Activated CD4-positive, alpha-beta T cell treated with anti-CD3 and anti-CD28 coated beads, Interleukin-2, amount 10 ng/mL, durations not matched to agents 7 days and 5 days (primary cell): ENCODE measurements at regions not wholly inside any gene's neighbourhood (a gene's known extent, or its start where the extent isn't known, plus 50 kb on each side); places are given as distances from the start of the nearest gene placed in this dataset.
"Not testable (repeated sequence)": the region's sequence is repeated elsewhere in the genome, so short reads cannot be mapped to it uniquely, and the experiment has no call there.

ENCODE experiments used
- CTCF ChIA-PET: fragments of 350-600 bp; sonication (Branson Sonifier 250); formaldehyde crosslinking; loops from one replicate; lab custom pipeline; 2021; ENCODE audit warnings: antibody characterized with exemption; lab: Charles Lee
- POLR2A ChIA-PET: fragments of 350-600 bp; sonication (Branson Sonifier 250); formaldehyde crosslinking; loops from one replicate; lab custom pipeline; 2021; ENCODE audit warnings: antibody characterized with exemption; lab: Charles Lee
- DNase-seq: peaks from one replicate; pipeline ENCODE4 v3.0.0-alpha.2; 2020
- H3K27ac Mint-ChIP-seq: one replicate; pipeline ENCODE4 v1.8.0; 2021; ENCODE audit warnings: mild to moderate bottlenecking, moderate library complexity, mixed read lengths
- H3K27me3 Mint-ChIP-seq: one replicate; pipeline ENCODE4 v1.8.0; 2021; ENCODE audit warnings: mixed read lengths
- H3K36me3 Mint-ChIP-seq: one replicate; pipeline ENCODE4 v1.8.0; 2021; ENCODE audit warnings: low read depth, mixed read lengths
- H3K4me1 Mint-ChIP-seq: one replicate; pipeline ENCODE4 v1.8.0; 2021; ENCODE audit warnings: mixed read lengths
- H3K4me3 Mint-ChIP-seq: one replicate; pipeline ENCODE4 v1.8.0; 2021; ENCODE audit warnings: mild to moderate bottlenecking, moderate library complexity, mixed read lengths
- H3K9me3 Mint-ChIP-seq: one replicate; pipeline ENCODE4 v1.8.0; 2021; ENCODE audit warnings: mixed read lengths

DNA sequence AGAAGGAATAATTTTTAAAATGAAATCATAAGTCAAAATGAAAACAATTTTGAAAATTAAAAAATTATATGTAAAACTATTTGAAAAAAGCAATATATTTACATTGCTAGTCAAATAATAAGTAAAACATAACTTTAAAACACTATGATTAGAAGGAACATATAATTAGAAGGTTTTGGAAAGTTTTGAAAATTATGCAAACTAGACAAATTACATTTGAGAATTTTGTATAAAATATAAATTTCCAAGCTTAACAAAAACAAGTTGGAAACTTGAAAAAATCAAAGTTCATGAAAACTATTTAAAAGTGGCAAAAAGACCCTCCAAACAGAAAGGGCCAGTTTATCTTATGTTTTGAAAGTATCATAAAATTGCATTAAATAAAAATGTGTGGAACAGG, 67.6 kb upstream of the TLL1 start:
- DNase-seq: no peak
- POLR2A ChIA-PET: no interaction called here
- Mint-ChIP-seq H3K4me3 (no peak overlapping the region), H3K36me3 (no peaks in the 10 kb centered on the region), H3K27me3 (no peaks in the 10 kb centered on the region), H3K4me1 (no peaks in the 10 kb centered on the region), H3K27ac (no peak overlapping the region), H3K9me3 (no peaks in the 10 kb centered on the region)
- CTCF ChIA-PET: no interaction called here

DNA sequence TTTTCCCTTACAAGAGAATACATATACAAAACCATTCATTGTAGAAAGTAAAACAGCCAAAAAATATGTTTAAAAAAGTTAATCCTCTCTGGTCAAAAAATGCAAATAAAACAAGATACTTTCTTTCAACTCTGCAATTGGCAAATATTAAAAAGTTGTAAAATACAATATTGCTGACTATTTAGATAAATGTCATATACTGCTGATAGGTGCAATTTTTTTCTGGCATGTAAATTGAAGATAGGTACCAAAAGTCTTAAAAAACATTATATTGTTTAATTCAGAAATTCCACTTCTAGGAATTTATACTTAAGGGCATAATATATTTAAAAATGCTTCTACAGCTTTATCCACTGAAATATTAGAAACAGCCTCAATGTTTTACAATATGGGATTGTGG, 66.4 kb upstream of the TLL1 start:
- ChIA-PET CTCF (no interaction called here), POLR2A (no interaction called here)
- Mint-ChIP-seq H3K27ac (no peak overlapping the region), H3K27me3 (no peaks in the 10 kb centered on the region), H3K4me1 (no peaks in the 10 kb centered on the region), H3K36me3 (no peaks in the 10 kb centered on the region), H3K4me3 (no peak overlapping the region), H3K9me3 (no peaks in the 10 kb centered on the region)
- DNase-seq: no peak

DNA sequence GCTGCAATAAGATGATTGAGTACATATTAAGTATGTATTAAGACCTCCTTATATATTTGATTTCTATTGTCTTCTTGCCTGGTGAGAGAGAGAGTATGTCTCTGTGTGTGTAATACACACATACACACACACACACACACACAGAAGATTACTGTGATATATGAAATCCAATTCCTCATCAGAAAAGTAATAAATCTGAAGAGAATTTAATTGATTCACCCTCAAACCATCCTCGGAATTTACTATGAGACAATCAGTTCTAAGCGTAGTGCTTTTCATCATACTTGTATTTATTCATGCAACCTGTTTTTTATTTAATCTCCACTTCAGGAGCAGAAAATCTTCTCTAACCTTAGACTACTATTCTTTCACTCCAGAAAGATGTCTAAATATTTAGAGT, 62.3 kb upstream of the TLL1 start:
- no peaks in the 10 kb centered on the region for H3K27me3 Mint-ChIP-seq
- DNase-seq: no peak
- ChIA-PET POLR2A (no interaction called here), CTCF (no interaction called here)
- no peak overlapping the region for H3K27ac Mint-ChIP-seq
- H3K4me1 Mint-ChIP-seq: no peaks in the 10 kb centered on the region
- H3K4me3 Mint-ChIP-seq: no peak overlapping the region
- H3K36me3 Mint-ChIP-seq: no peaks in the 10 kb centered on the region
- H3K9me3 Mint-ChIP-seq: no peaks in the 10 kb centered on the region

DNA sequence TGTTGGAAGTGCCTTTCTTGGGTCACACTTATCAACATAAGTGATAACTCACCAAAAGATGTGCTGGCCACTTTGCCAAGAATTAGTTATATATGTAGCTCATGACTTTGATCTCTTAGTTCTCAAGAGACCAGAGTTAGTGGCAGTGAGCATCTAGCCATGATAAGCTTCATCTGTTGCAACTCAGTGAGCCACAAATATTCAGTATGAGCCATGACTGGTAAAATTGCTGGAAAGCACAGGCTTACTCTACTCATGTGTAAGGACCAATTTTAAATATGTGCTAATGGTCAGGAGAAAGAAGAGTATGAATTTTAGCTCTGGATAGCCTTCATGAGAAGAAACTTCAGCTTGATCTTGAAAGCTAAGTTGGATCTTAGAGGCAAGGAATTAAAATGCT, 59.4 kb upstream of the TLL1 start:
- Mint-ChIP-seq H3K27me3 (no peaks in the 10 kb centered on the region), H3K4me1 (no peaks in the 10 kb centered on the region), H3K27ac (no peak overlapping the region), H3K9me3 (peaks cover 4% of the 10 kb centered on the region), H3K4me3 (no peak overlapping the region), H3K36me3 (no peaks in the 10 kb centered on the region)
- ChIA-PET CTCF (interaction anchor here (0.6 to 0.7 kb wide), 2 partner anchors 38 to 151 kb away, joined by 3 read pairs; no protein-coding TSS in a partner anchor), POLR2A (no interaction called here)
- DNase-seq: no peak

DNA sequence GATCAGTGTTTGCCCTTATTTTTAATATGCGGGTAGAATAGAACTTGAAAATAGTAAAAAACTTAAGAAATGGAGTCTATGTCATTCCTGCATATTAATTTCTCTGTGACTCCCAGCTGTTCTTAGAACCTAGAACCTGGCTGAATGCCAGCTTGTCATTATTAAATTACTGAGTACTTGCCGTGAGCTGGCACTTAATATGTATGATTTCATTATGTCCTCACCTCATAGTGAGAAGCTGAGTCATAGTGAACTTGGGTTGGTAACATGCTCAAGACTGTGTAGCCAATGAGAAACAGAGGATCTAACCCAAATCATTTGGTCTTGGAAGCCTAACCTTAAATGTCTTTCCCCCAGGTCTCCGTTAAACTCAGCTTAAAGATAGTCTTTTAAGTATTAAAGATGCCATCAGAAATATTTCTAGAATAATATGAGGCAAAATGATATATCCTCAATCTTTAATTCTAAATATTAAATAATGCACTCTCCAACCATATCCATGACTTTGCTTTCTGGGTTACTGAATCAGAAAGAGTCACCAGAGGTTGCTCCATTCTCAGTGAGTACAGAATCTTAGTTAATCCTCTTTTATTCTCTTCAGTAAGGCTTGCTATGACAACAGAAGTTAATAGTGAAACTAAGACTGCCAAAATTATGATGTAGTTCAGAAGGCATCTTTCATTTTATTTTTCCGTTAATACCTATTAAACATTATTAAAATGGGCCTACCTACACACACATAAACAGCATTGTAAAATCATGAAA, 58.6 kb upstream of the TLL1 start:
- H3K4me3 Mint-ChIP-seq: no peak overlapping the region
- no peak for DNase-seq
- no peaks in the 10 kb centered on the region for H3K27me3 Mint-ChIP-seq
- H3K27ac Mint-ChIP-seq: no peak overlapping the region
- H3K36me3 Mint-ChIP-seq: no peaks in the 10 kb centered on the region
- no peaks in the 10 kb centered on the region for H3K4me1 Mint-ChIP-seq
- ChIA-PET POLR2A (no interaction called here), CTCF (no interaction called here)
- peaks cover 4% of the 10 kb centered on the region for H3K9me3 Mint-ChIP-seq

DNA sequence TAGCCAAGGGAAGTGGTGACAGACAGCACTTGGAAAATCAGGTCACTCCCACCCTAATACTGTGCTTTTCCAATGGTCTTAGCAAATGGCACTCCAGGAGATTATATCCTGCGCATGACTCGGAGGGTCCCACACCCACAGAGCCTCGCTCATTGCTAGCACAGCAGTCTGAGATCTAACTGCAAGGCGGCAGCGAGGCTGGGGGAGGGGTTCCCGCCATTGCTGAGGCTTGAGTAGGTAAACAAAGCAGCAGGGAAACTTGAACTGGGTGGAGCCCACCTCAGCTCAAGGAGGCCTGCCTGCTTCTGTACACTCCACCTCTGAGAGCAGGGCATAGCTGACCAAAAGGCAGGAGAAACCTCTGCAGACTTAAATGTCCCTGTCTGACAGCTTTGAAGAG, 53.9 kb upstream of the TLL1 start:
- DNase-seq, H3K4me3 Mint-ChIP-seq, H3K36me3 Mint-ChIP-seq, POLR2A ChIA-PET, H3K27me3 Mint-ChIP-seq, H3K4me1 Mint-ChIP-seq, H3K9me3 Mint-ChIP-seq, CTCF ChIA-PET, H3K27ac Mint-ChIP-seq: not testable (repeated sequence)
